Endodermal cell (in vitro differentiated cells): ENCODE measurements at regions not wholly inside any gene's neighbourhood (a gene's known extent, or its start where the extent isn't known, plus 50 kb on each side); places are given as distances from the start of the nearest gene placed in this dataset.
A peak's percentile ranks its signal among the peaks of the same experiment; 100 is the strongest.

Experiments
- DNase-seq: peaks from one replicate; pipeline ENCODE4 v3.0.0-alpha.2; 2017
- H3K27ac ChIP-seq: 2 replicates; pipeline ENCODE4 v1.5.1; 2013; ENCODE audit warnings: mild to moderate bottlenecking, low read depth, low read length, moderate library complexity
- H3K27me3 ChIP-seq: 2 replicates; pipeline ENCODE4 v1.6.1; 2013; ENCODE audit warnings: mild to moderate bottlenecking, low read length, moderate library complexity; ENCODE audit not compliant: insufficient read depth, control insufficient read depth, poor library complexity, severe bottlenecking
- H3K36me3 ChIP-seq: 2 replicates; pipeline ENCODE4 v1.7.0; 2013; ENCODE audit warnings: mild to moderate bottlenecking, low read length, moderate library complexity; ENCODE audit not compliant: control insufficient read depth, insufficient read depth
- H3K4me1 ChIP-seq: one replicate; pipeline ENCODE4 v1.7.0; 2013; ENCODE audit warnings: low read length; ENCODE audit not compliant: control insufficient read depth, insufficient read depth
- H3K4me3 ChIP-seq: 2 replicates; pipeline ENCODE4 v1.5.1; 2013; ENCODE audit warnings: mild to moderate bottlenecking, low read length, moderate library complexity
- H3K9ac ChIP-seq: 2 replicates; pipeline ENCODE4 v1.6.1; 2013; ENCODE audit warnings: mild to moderate bottlenecking, low read length, moderate library complexity; ENCODE audit not compliant: poor library complexity, severe bottlenecking; ENCODE audit errors: extremely low read depth
- H3K9me3 ChIP-seq: 2 replicates; pipeline ENCODE4 v1.6.1; 2013; ENCODE audit warnings: mild to moderate bottlenecking, low read length, moderate library complexity; ENCODE audit not compliant: control insufficient read depth
- H3K27ac Mint-ChIP-seq: 2 replicates; pipeline ENCODE4 v1.8.0; 2020; ENCODE audit warnings: mixed read lengths
- H3K27me3 Mint-ChIP-seq: 2 replicates; pipeline ENCODE4 v1.8.0; 2021; ENCODE audit warnings: mild to moderate bottlenecking, mixed read lengths; ENCODE audit not compliant: insufficient read depth
- H3K36me3 Mint-ChIP-seq: 2 replicates; pipeline ENCODE4 v1.8.0; 2020; ENCODE audit warnings: low read depth, mixed read lengths
- H3K4me1 Mint-ChIP-seq: 2 replicates; pipeline ENCODE4 v1.8.0; 2020; ENCODE audit warnings: mixed read lengths
- H3K4me3 Mint-ChIP-seq: 2 replicates; pipeline ENCODE4 v1.8.0; 2020; ENCODE audit warnings: mild to moderate bottlenecking, moderate library complexity, mixed read lengths
- H3K9me3 Mint-ChIP-seq: 2 replicates; pipeline ENCODE4 v1.8.0; 2020; ENCODE audit warnings: mild to moderate bottlenecking, mixed read lengths
- WGBS, 2 experiments: methylation state at CpG; one replicate each; pipeline versions ENCODE4 v1.1.5 to v1.1.7; 2013; ENCODE audit warnings: missing lambda C conversion rate in 2 of 2, mixed read lengths in 1 of 2; ENCODE audit not compliant: insufficient coverage in 1 of 2, insufficient read length in 1 of 2; 5-methylcytosine and 5-hydroxymethylcytosine counted together
- TF ChIP-seq, protein P1 (sequence below): fragments of 200-600 bp; sonication (generic); conservative IDR thresholded peaks from 2 replicates; pipeline ENCODE4 v1.5.0; 2021; ENCODE audit warnings: antibody characterized with exemption, mild to moderate bottlenecking

DNA sequence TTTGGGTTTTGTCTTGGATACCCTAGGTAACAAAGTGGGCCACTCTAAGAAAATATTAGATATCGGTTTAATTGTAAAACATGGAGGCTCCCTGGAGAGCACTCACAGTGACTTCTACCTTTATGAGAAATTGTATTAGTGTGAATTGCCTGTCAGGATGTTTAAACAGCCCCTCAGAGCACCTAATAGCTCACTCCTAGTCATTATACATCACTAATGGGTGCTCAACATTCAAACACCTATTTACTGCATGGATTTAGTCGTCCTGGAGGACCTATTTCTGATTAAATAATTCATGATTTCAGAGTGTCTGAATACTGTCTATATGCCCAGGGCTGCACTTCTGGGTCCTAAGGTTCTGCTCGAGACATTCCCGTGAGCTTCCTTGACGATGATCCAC is 430.2 kb upstream of the EEF2KMT start:
- Histone ChIP-seq H3K4me1 (no peaks in the 10 kb centered on the region), H3K27me3 (no peaks in the 10 kb centered on the region), H3K36me3 (no peaks in the 10 kb centered on the region), H3K9me3 (no peaks in the 10 kb centered on the region), H3K4me3 (no peak overlapping the region), H3K9ac (no peak overlapping the region), H3K27ac (no peak overlapping the region)
- Mint-ChIP-seq H3K4me3 (no peak overlapping the region), H3K36me3 (no peaks in the 10 kb centered on the region), H3K4me1 (peaks cover 14% of the 10 kb centered on the region), H3K27me3 (peaks cover 19% of the 10 kb centered on the region), H3K9me3 (peaks cover 3% of the 10 kb centered on the region), H3K27ac (no peak overlapping the region)
- DNase-seq = no peak
- WGBS, 2 experiments = 93% methylated on average over 5 of the region's 5 CpGs
- TF ChIP-seq, protein P1, sequence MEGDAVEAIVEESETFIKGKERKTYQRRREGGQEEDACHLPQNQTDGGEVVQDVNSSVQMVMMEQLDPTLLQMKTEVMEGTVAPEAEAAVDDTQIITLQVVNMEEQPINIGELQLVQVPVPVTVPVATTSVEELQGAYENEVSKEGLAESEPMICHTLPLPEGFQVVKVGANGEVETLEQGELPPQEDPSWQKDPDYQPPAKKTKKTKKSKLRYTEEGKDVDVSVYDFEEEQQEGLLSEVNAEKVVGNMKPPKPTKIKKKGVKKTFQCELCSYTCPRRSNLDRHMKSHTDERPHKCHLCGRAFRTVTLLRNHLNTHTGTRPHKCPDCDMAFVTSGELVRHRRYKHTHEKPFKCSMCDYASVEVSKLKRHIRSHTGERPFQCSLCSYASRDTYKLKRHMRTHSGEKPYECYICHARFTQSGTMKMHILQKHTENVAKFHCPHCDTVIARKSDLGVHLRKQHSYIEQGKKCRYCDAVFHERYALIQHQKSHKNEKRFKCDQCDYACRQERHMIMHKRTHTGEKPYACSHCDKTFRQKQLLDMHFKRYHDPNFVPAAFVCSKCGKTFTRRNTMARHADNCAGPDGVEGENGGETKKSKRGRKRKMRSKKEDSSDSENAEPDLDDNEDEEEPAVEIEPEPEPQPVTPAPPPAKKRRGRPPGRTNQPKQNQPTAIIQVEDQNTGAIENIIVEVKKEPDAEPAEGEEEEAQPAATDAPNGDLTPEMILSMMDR = no peak

DNA sequence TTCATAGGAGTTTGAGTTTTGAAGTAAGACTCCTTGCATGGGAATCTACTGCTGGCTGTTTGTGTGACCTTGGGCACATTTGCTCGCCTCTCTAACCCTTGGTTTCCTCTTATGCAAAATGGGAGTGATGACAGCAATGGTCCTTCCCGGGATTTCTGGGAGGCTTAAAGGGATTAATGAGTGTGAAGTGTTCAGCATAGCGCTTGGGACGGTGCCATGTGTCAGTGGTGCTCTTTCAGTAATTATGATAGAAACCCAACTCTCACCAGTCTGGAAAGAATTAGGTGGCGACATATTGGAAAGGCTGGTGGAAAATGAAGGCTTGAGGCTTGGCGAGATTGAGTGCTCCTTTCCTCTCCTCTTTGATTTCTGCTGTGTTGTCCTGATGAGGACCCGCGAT is 429.2 kb upstream of the EEF2KMT start:
- H3K36me3 Mint-ChIP-seq = no peaks in the 10 kb centered on the region
- no peak overlapping the region for H3K4me3 Mint-ChIP-seq
- TF ChIP-seq, protein P1 = no peak
- no peaks in the 10 kb centered on the region for H3K9me3 ChIP-seq
- H3K27ac Mint-ChIP-seq = no peak overlapping the region
- DNase-seq = no peak
- no peaks in the 10 kb centered on the region for H3K27me3 ChIP-seq
- H3K27ac ChIP-seq = no peak overlapping the region
- WGBS, 2 experiments = 97 to 99% methylated on average over 5 to 8 of the region's 8 CpGs
- H3K9me3 Mint-ChIP-seq = peaks cover 3% of the 10 kb centered on the region
- H3K9ac ChIP-seq = no peak overlapping the region
- peaks cover 14% of the 10 kb centered on the region for H3K4me1 Mint-ChIP-seq
- H3K27me3 Mint-ChIP-seq = peaks cover 29% of the 10 kb centered on the region
- no peaks in the 10 kb centered on the region for H3K36me3 ChIP-seq
- H3K4me1 ChIP-seq = no peaks in the 10 kb centered on the region
- H3K4me3 ChIP-seq = no peak overlapping the region

DNA sequence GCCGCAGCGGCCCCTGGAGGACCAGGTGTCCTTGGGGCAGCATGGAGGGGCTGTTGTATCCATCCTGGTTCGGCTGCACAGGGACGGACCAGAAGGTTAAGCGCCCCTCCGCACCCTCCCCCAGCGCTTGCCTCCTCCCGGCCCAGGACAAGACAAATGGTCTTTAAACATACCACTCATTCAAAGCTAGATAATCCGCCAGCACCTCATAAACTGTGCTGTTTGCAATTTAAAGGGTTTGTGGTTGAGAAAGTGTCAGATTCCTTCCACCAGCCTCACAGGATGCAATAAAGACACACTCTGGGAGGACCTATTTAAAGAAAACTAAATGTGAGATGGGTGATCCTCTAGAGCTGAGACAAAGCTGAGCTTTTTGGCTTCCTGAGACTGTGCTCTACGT is 426.2 kb upstream of the EEF2KMT start:
- Histone ChIP-seq H3K27ac (no peak overlapping the region), H3K4me3 (no peak overlapping the region), H3K9me3 (no peaks in the 10 kb centered on the region), H3K9ac (no peak overlapping the region), H3K27me3 (peaks cover 17% of the 10 kb centered on the region), H3K4me1 (no peaks in the 10 kb centered on the region), H3K36me3 (no peaks in the 10 kb centered on the region)
- Mint-ChIP-seq H3K27me3 (peaks cover 51% of the 10 kb centered on the region), H3K36me3 (no peaks in the 10 kb centered on the region), H3K27ac (no peak overlapping the region), H3K4me3 (no peak overlapping the region), H3K9me3 (no peaks in the 10 kb centered on the region), H3K4me1 (peaks cover 14% of the 10 kb centered on the region)
- TF ChIP-seq, protein P1 = peak; percentile 33
- peak; percentile 78 for DNase-seq
- 46 to 53% methylated on average over 3 to 9 of the region's 10 CpGs for WGBS, 2 experiments
